Psoas muscle (tissue), 7 donors: ENCODE measurements at regions not wholly inside any gene's neighbourhood (a gene's known extent, or its start where the extent isn't known, plus 50 kb on each side); places are given as distances from the start of the nearest gene placed in this dataset.

Source experiments
- ATAC-seq, 4 donors: fragments of 200-7000 bp; cut with Tn5 transposase; one replicate each; pipeline ENCODE4 v1.9.1; 2020; ENCODE audit warnings: moderate library complexity in 3 of 4, mild to moderate bottlenecking in 2 of 4
- DNase-seq, 2 donors: peaks; one replicate each; pipeline ENCODE4 v3.0.0-alpha.2; 2020
- H3K27ac ChIP-seq: fragments of 200-600 bp; one replicate; pipeline ENCODE4 v1.8.0; 2022
- H3K27me3 ChIP-seq, 3 donors: fragments of 200-600 bp in 1 of 3; one replicate each; pipeline versions ENCODE4 v1.6.1 to v1.8.0; 2013 to 2022; ENCODE audit warnings: low read length in 2 of 3, mild to moderate bottlenecking in 2 of 3, moderate library complexity in 1 of 3; ENCODE audit not compliant: insufficient read depth in 3 of 3
- H3K36me3 ChIP-seq, 2 donors: fragments of 200-600 bp in 1 of 2; one replicate each; pipeline versions ENCODE4 v1.6.1 to v1.8.0; 2013 to 2022; ENCODE audit warnings: low read depth in 1 of 2, mild to moderate bottlenecking in 1 of 2, moderate library complexity in 1 of 2; ENCODE audit not compliant: insufficient read depth in 1 of 2
- H3K4me1 ChIP-seq: fragments of 200-600 bp; one replicate; pipeline ENCODE4 v1.8.0; 2022
- H3K4me3 ChIP-seq: fragments of 200-600 bp; one replicate; pipeline ENCODE4 v1.8.0; 2022; ENCODE audit warnings: mild to moderate bottlenecking
- H3K9me3 ChIP-seq: fragments of 200-600 bp; one replicate; pipeline ENCODE4 v1.8.0; 2022
- CTCF ChIP-seq: fragments of 200-600 bp; IDR thresholded peaks from one replicate; pipeline ENCODE4 v1.8.0; 2022; ENCODE audit warnings: antibody characterized with exemption
- WGBS, 3 donors: extraction: QIAGEN DNeasy Blood & Tissue Kit; methylation state at CpG; one replicate each; pipeline versions ENCODE4 v1.1.6 to v1.1.7; 2013; 5-methylcytosine and 5-hydroxymethylcytosine counted together
- intact Hi-C, 2 donors: fragments of 100-400 bp; cut with DNase I; formaldehyde crosslinking; loops; one replicate each; pipeline versions ENCODE4 v1.11.0 to v1.14.2; 2022
- donor health status: healthy with polysubstance abuse.
- donor health status: DM: no; HTN: no; CAD: no; lungs with moderate emphysema.
- donor health status: Bipolar disorder and iron deficiency.
- donor health status: healthy.
- donor health status: DM: yes; HTN: yes; CAD: no.
- donor health status: DM: no; HTN: no; CAD: no.
- donor health status: DM: yes; HTN: yes; CAD: no.

DNA sequence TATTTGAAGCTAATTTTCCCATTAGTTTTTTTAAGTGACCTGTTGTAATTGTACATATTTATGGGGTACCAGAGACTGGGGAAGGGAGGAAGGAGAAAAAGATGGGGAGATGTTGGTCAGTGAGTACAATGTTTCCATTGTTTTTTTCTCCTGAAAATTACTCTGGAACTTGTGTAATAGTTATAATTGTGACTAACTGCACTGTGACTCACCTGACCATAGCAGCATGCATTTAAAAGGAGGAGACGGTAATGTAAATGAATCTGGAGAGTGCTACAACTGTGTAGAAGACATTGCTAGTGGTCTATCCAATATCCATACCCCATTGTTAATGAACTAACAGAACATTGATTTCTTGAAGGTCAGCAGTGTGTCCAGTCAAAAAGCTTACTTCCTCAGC is 133.4 kb downstream of the RFPL4B start:
- no peaks in the 10 kb centered on the region for H3K9me3 ChIP-seq
- intact Hi-C loops, result no loop called here

DNA sequence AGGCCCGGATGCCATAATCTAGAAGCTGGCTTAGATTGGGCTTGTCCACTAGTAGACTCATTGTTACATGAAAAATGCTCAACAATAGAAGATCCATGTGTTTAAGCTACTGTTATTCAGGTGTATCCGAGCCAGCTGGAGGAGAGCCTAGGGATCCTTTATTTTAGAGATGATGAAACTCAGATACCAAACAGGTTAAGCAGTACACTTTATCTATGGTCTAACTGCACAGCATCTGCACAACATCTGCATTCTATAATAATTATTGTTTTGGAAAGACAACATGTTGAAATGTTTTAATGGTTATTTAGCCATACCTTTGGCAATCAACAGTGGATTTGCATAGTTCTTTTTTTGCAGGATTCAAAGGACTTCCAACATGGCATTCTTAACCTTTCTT is 134.1 kb downstream of the RFPL4B start:
- Histone ChIP-seq H3K4me1 (no peaks in the 10 kb centered on the region), H3K27me3 (no peaks in the 10 kb centered on the region), H3K27ac (no peak overlapping the region), H3K9me3 (no peaks in the 10 kb centered on the region), H3K36me3 (no peaks in the 10 kb centered on the region), H3K4me3 (no peak overlapping the region)
- ATAC-seq (no peak), DNase-seq (no peak)
- intact Hi-C loops, result no loop called here
- TF ChIP-seq CTCF, result no peak
- WGBS, 3 donors, result 66 to 92% (median 79%) methylated on average over 2 of the region's 2 CpGs

More for the DNA sequence above, 133.4 kb downstream of the RFPL4B start:
- no peak for DNase-seq
- Histone ChIP-seq H3K27ac (no peak overlapping the region), H3K27me3 (no peaks in the 10 kb centered on the region), H3K4me3 (no peak overlapping the region), H3K4me1 (no peaks in the 10 kb centered on the region), H3K36me3 (no peaks in the 10 kb centered on the region)
- ATAC-seq, result no peak
- WGBS, 3 donors, result 89 to 97% (median 93%) methylated on average over 1 of the region's 1 CpG
- no peak for TF ChIP-seq CTCF

DNA sequence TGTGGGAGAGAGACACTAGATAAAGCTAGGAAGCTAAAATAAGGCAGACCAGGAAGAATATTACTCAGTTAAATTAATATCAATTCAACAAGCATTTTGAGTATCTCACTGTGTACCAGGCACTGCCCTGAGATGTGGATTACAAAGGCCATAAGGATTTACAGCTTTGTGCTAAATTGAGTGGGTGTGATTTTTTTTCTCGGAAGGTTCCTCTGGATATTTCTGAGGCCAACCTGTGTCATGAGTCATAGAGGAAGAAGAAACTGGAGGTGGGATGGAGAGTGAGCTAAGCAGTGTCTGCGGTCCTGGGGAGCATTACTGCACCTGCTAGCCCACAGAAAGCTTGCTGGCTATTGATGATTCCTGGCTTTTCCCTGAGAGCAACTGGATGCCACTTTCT is 135.2 kb downstream of the RFPL4B start:
- no peak for DNase-seq

DNA sequence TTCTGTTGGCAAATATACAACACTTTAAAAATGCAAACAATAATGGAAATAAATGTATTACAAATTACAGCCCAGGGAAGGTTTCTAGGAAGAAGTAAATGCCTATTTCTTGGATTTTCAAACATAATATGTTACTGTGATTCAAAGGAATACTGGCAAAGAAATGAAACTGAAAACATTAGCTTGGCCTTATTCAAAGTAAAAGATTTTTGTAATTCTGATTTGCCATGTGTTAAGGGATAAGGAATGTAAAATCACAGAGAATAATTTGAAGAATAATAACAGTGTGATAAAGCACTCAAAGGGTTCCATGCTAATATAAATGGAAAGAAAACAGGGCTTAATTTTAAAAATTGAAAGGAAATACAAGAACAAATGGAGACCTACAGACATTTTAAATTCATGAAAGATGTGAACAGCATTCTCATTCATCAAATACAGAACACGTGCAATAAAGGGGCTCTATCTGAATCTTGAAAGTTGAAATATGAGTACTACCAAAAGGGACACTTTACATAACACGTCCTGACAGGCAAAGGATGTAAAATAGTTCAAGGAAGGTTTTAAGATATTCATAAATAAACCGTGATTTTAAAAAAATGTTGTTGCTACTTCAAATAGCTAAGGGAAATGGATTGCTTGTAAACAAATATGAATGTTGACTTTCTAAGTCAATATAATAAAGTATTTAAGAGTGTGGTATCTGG is 138.1 kb downstream of the RFPL4B start:
- no peak for TF ChIP-seq CTCF
- no peak for DNase-seq
- Histone ChIP-seq H3K4me3 (no peak overlapping the region), H3K4me1 (no peaks in the 10 kb centered on the region), H3K27ac (no peak overlapping the region), H3K27me3 (no peaks in the 10 kb centered on the region), H3K36me3 (no peaks in the 10 kb centered on the region), H3K9me3 (no peaks in the 10 kb centered on the region)
- 33 to 42% (median 34%) methylated on average over 3 of the region's 3 CpGs for WGBS, 3 donors
- intact Hi-C loops, result no loop called here
- ATAC-seq, result no peak

More for the DNA sequence above, 135.2 kb downstream of the RFPL4B start:
- intact Hi-C loops, result no loop called here
- no peak for ATAC-seq
- Histone ChIP-seq H3K4me1 (no peaks in the 10 kb centered on the region), H3K4me3 (no peak overlapping the region), H3K27ac (no peak overlapping the region), H3K36me3 (no peaks in the 10 kb centered on the region), H3K27me3 (no peaks in the 10 kb centered on the region), H3K9me3 (no peaks in the 10 kb centered on the region)
- TF ChIP-seq CTCF, result no peak
- WGBS, 3 donors, result 77 to 88% (median 82%) methylated on average over 2 of the region's 2 CpGs

DNA sequence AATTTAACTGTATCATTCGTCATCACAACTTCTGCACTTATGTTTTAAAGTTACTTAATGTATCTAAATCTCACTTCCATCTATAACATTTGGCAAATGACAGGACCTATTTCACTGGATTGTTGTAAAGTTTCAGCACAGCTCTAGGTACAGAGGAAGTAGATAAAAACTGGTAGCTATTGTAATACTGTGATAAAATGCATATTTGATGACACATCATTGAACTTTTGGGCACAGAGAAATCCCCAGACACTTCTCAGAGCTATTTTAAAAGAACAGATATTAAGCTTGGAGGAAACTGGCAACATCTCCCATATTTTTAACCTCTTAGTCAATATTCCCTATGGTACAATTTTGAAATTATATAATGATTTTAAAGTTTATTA is 138.7 kb downstream of the RFPL4B start:
- ATAC-seq (no peak), DNase-seq (no peak)
- Histone ChIP-seq H3K4me3 (no peak overlapping the region), H3K36me3 (no peaks in the 10 kb centered on the region), H3K27ac (no peak overlapping the region), H3K27me3 (no peaks in the 10 kb centered on the region), H3K4me1 (no peaks in the 10 kb centered on the region), H3K9me3 (no peaks in the 10 kb centered on the region)
- TF ChIP-seq CTCF, result no peak
- intact Hi-C loops, result no loop called here
- 71 to 79% (median 75%) methylated on average over 1 of the region's 1 CpG for WGBS, 3 donors
